T-cell (primary cell): ENCODE measurements at regions not wholly inside any gene's neighbourhood (a gene's known extent, or its start where the extent isn't known, plus 50 kb on each side); places are given as distances from the start of the nearest gene placed in this dataset.

Experiments used
- ATAC-seq, 4 experiments: fragments of 200-7000 bp in 3 of 4; fragments of 150-1000 bp in 1 of 4; cut with Tn5 transposase; replicated peaks in 1 of 4; 1 replicate in 3 of 4; 2 replicates in 1 of 4; pipeline ENCODE4 v1.10.0; 2021; ENCODE audit warnings: moderate library complexity in 3 of 4, mild to moderate bottlenecking in 2 of 4, moderate number of reproducible peaks in 1 of 4
- CTCF ChIA-PET, 2 donors: fragments of 300-600 bp; sonication (Branson Sonifier 250); formaldehyde crosslinking; loops; one replicate each; lab custom pipeline; 2022; ENCODE audit warnings: antibody characterized with exemption in 2 of 2; lab: Charles Lee
- POLR2A ChIA-PET, 2 donors: fragments of 300-600 bp; sonication (Branson Sonifier 250); formaldehyde crosslinking; loops; one replicate each; lab custom pipeline; 2022; ENCODE audit warnings: antibody characterized with exemption in 2 of 2; lab: Charles Lee
- DNase-seq, 35 experiments: peaks; one replicate each; pipeline versions ENCODE4 v3.0.0 to v3.0.0-alpha.2; 2013 to 2023
- H3K27ac ChIP-seq: one replicate; pipeline ENCODE4 v1.5.1; 2013; ENCODE audit warnings: low read length
- H3K27me3 ChIP-seq, 2 experiments: replicated peaks in 1 of 2; 1 replicate in 1 of 2; 2 replicates in 1 of 2; pipeline versions ENCODE4 v1.6.1 to v1.7.0; 2013; ENCODE audit warnings: low read length in 1 of 2, mixed read lengths in 1 of 2; ENCODE audit not compliant: control insufficient read depth in 2 of 2, insufficient read depth in 2 of 2; ENCODE audit errors: extremely low read depth in 1 of 2
- H3K36me3 ChIP-seq, 2 donors: 1 replicate in 1 of 2; 2 replicates in 1 of 2; pipeline versions ENCODE4 v1.6.1 to v1.7.0; 2013; ENCODE audit warnings: low read length in 1 of 2; ENCODE audit not compliant: control insufficient read depth in 2 of 2, insufficient read depth in 1 of 2; ENCODE audit errors: extremely low read depth in 1 of 2
- H3K4me1 ChIP-seq, 2 experiments: 1 replicate in 1 of 2; 2 replicates in 1 of 2; pipeline versions ENCODE4 v1.6.1 to v1.7.0; 2013; ENCODE audit warnings: low read length in 2 of 2, mixed read lengths in 1 of 2; ENCODE audit not compliant: insufficient read depth in 2 of 2, control insufficient read depth in 1 of 2; ENCODE audit errors: extremely low read depth in 1 of 2
- H3K4me3 ChIP-seq, 2 donors: 1 replicate in 1 of 2; 2 replicates in 1 of 2; pipeline versions ENCODE4 v1.5.1 to v1.7.0; 2013; ENCODE audit warnings: mild to moderate bottlenecking in 2 of 2, low read length in 1 of 2, moderate library complexity in 1 of 2; ENCODE audit not compliant: control insufficient read depth in 1 of 2; ENCODE audit errors: extremely low read depth in 1 of 2
- H3K9me3 ChIP-seq: 2 replicates; pipeline ENCODE4 v1.7.0; 2013
- H3K27ac Mint-ChIP-seq, 2 donors: one replicate each; pipeline ENCODE4 v1.8.0; 2020 to 2021; ENCODE audit warnings: mild to moderate bottlenecking in 2 of 2, mixed read lengths in 2 of 2
- H3K27me3 Mint-ChIP-seq, 2 donors: one replicate each; pipeline ENCODE4 v1.8.0; 2021 to 2022; ENCODE audit warnings: mixed read lengths in 2 of 2
- H3K36me3 Mint-ChIP-seq: one replicate; pipeline ENCODE4 v1.8.0; 2021; ENCODE audit warnings: mixed read lengths
- H3K4me1 Mint-ChIP-seq, 3 donors: one replicate each; pipeline ENCODE4 v1.8.0; 2020 to 2022; ENCODE audit warnings: mixed read lengths in 3 of 3, mild to moderate bottlenecking in 1 of 3
- H3K4me3 Mint-ChIP-seq, 3 donors: one replicate each; pipeline ENCODE4 v1.8.0; 2020 to 2022; ENCODE audit warnings: mild to moderate bottlenecking in 3 of 3, mixed read lengths in 3 of 3, moderate library complexity in 3 of 3
- H3K9me3 Mint-ChIP-seq, 3 donors: one replicate each; pipeline ENCODE4 v1.8.0; 2020 to 2022; ENCODE audit warnings: mixed read lengths in 3 of 3
- WGBS: methylation state at CpG from one replicate; pipeline ENCODE4 v1.1.5; 2013; ENCODE audit warnings: missing lambda C conversion rate; ENCODE audit not compliant: insufficient coverage; 5-methylcytosine and 5-hydroxymethylcytosine counted together

GRCh38 chr5:2103940-2104339 is 221.2 kb upstream of the IRX4 start:
- no peak overlapping the region for H3K27ac Mint-ChIP-seq
- H3K4me1 Mint-ChIP-seq: no peaks in the 10 kb centered on the region
- Histone ChIP-seq H3K4me1 (no peaks in the 10 kb centered on the region), H3K4me3 (no peak overlapping the region), H3K27me3 (peaks cover 0 to 7% of the 10 kb centered on the region in 2 experiments), H3K9me3 (no peaks in the 10 kb centered on the region), H3K27ac (no peak overlapping the region), H3K36me3 (no peaks in the 10 kb centered on the region)
- POLR2A ChIA-PET: no interaction called here
- DNase-seq (no peak), ATAC-seq (no peak)
- 94% methylated on average over 2 of the region's 6 CpGs for WGBS
- peaks cover 6 to 15% (median 13%) of the 10 kb centered on the region in 3 donors for H3K9me3 Mint-ChIP-seq
- H3K36me3 Mint-ChIP-seq: no peaks in the 10 kb centered on the region
- CTCF ChIA-PET: no interaction called here
- H3K27me3 Mint-ChIP-seq: peaks cover 10 to 11% of the 10 kb centered on the region in 2 donors
- no peak overlapping the region for H3K4me3 Mint-ChIP-seq

- Mint-ChIP-seq H3K36me3 (no peaks in the 10 kb centered on the region), H3K9me3 (peaks cover 6 to 15% (median 13%) of the 10 kb centered on the region in 3 donors), H3K27me3 (peaks cover 10 to 12% of the 10 kb centered on the region in 2 donors), H3K27ac (no peak overlapping the region), H3K4me1 (no peaks in the 10 kb centered on the region), H3K4me3 (no peak overlapping the region)
- ChIA-PET CTCF (no interaction called here), POLR2A (no interaction called here)
- 88% methylated on average over 27 of the region's 36 CpGs for WGBS
- Histone ChIP-seq H3K36me3 (no peaks in the 10 kb centered on the region), H3K27ac (no peak overlapping the region), H3K27me3 (peaks cover 0 to 14% of the 10 kb centered on the region in 2 experiments), H3K4me3 (no peak overlapping the region), H3K9me3 (no peaks in the 10 kb centered on the region), H3K4me1 (no peaks in the 10 kb centered on the region)
- DNase-seq (no peak), ATAC-seq (no peak)
Measured at GRCh38 chr5:2102819-2103776, 220.4 kb upstream of the IRX4 start.

GRCh38 chr5:2101685-2102084 is 219.0 kb upstream of the IRX4 start:
- H3K27ac ChIP-seq: no peak overlapping the region

GRCh38 chr5:2096887-2097505 is 214.3 kb upstream of the IRX4 start:
- Mint-ChIP-seq H3K4me1 (no peaks in the 10 kb centered on the region), H3K4me3 (no peak overlapping the region), H3K27ac (no peak overlapping the region), H3K9me3 (no peaks in the 10 kb centered on the region), H3K27me3 (peaks cover 12 to 15% of the 10 kb centered on the region in 2 donors), H3K36me3 (no peaks in the 10 kb centered on the region)
- ChIA-PET CTCF (no interaction called here), POLR2A (no interaction called here)
- ATAC-seq: no peak
- no peak for DNase-seq
- no peaks in the 10 kb centered on the region for H3K9me3 ChIP-seq
- H3K36me3 ChIP-seq: no peaks in the 10 kb centered on the region
- H3K27ac ChIP-seq: no peak overlapping the region
- peaks cover 0 to 33% of the 10 kb centered on the region in 2 experiments for H3K27me3 ChIP-seq
- H3K4me3 ChIP-seq: no peak overlapping the region
- no peaks in the 10 kb centered on the region for H3K4me1 ChIP-seq
- 89% methylated on average over 18 of the region's 22 CpGs for WGBS

More at GRCh38 chr5:2101685-2102084, 219.0 kb upstream of the IRX4 start:
- Mint-ChIP-seq H3K27me3 (peaks cover 10 to 15% of the 10 kb centered on the region in 2 donors), H3K27ac (no peak overlapping the region), H3K9me3 (peaks cover 6 to 13% (median 11%) of the 10 kb centered on the region in 3 donors), H3K4me1 (no peaks in the 10 kb centered on the region), H3K36me3 (no peaks in the 10 kb centered on the region), H3K4me3 (no peak overlapping the region)
- ChIA-PET CTCF (no interaction called here), POLR2A (no interaction called here)
- DNase-seq (no peak), ATAC-seq (no peak)
- WGBS: no CpG with 5 or more reads among the region's 6 CpGs
- Histone ChIP-seq H3K9me3 (no peaks in the 10 kb centered on the region), H3K36me3 (no peaks in the 10 kb centered on the region), H3K4me1 (no peaks in the 10 kb centered on the region), H3K4me3 (no peak overlapping the region), H3K27me3 (peaks cover 0 to 23% of the 10 kb centered on the region in 2 experiments)

GRCh38 chr5:2095011-2095410 is 212.3 kb upstream of the IRX4 start:
- ChIA-PET CTCF (no interaction called here), POLR2A (no interaction called here)
- H3K4me3 Mint-ChIP-seq: no peak overlapping the region
- no peaks in the 10 kb centered on the region for H3K4me1 Mint-ChIP-seq
- no peaks in the 10 kb centered on the region for H3K36me3 Mint-ChIP-seq
- WGBS: 91% methylated on average over 7 of the region's 12 CpGs
- Histone ChIP-seq H3K36me3 (no peaks in the 10 kb centered on the region), H3K9me3 (no peaks in the 10 kb centered on the region), H3K4me3 (no peak overlapping the region), H3K4me1 (no peaks in the 10 kb centered on the region), H3K27ac (no peak overlapping the region), H3K27me3 (peaks cover 0 to 34% of the 10 kb centered on the region in 2 experiments)
- H3K27me3 Mint-ChIP-seq: peaks cover 6 to 9% of the 10 kb centered on the region in 2 donors
- ATAC-seq (no peak), DNase-seq (no peak)
- H3K9me3 Mint-ChIP-seq: no peaks in the 10 kb centered on the region
- no peak overlapping the region for H3K27ac Mint-ChIP-seq

DNA sequence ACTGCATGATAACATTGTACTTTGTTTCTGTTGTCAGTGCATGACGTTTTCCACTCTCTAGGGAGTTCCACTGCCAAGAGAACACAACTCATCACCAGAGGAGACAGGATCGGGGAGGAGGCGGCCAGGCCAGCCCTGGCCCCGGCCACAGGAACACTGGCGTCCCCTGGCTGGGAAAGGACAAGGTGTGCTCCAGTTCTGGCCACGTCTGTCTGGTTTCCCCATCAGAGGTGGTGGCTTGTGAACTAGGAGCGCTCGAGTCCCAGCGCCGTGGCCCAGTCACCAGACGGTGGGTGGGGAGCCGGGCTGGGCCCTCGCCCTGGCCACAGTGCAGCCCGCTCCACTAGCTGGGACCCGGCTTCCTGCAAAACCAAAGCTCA is 211.9 kb upstream of the IRX4 start:
- Histone ChIP-seq H3K4me3 (no peak overlapping the region), H3K9me3 (no peaks in the 10 kb centered on the region), H3K36me3 (no peaks in the 10 kb centered on the region), H3K27me3 (peaks cover 0 to 34% of the 10 kb centered on the region in 2 experiments), H3K4me1 (no peaks in the 10 kb centered on the region), H3K27ac (no peak overlapping the region)
- H3K4me1 Mint-ChIP-seq: no peaks in the 10 kb centered on the region
- no peaks in the 10 kb centered on the region for H3K9me3 Mint-ChIP-seq
- 81% methylated on average over 14 of the region's 15 CpGs for WGBS
- no peak overlapping the region for H3K4me3 Mint-ChIP-seq
- no peak overlapping the region for H3K27ac Mint-ChIP-seq
- ChIA-PET POLR2A (no interaction called here), CTCF (no interaction called here)
- DNase-seq (no peak), ATAC-seq (no peak)
- no peaks in the 10 kb centered on the region for H3K36me3 Mint-ChIP-seq
- peaks cover 3 to 7% of the 10 kb centered on the region in 2 donors for H3K27me3 Mint-ChIP-seq
